NT2/D1 (cell line): ENCODE measurements at regions not wholly inside any gene's neighbourhood (a gene's known extent, or its start where the extent isn't known, plus 50 kb on each side); places are given as distances from the start of the nearest gene placed in this dataset.

Experiments
- SUZ12 ChIP-seq: IDR thresholded peaks from 2 replicates; pipeline ENCODE4 v1.6.1; 2011; ENCODE audit not compliant: insufficient read length, insufficient read depth; ENCODE audit errors: extremely low read depth
- YY1 ChIP-seq: IDR thresholded peaks from 2 replicates; pipeline ENCODE4 v1.6.1; 2011; ENCODE audit not compliant: insufficient read length, insufficient read depth
- ZNF274 ChIP-seq: IDR thresholded peaks from 2 replicates; pipeline ENCODE4 v1.6.1; 2011; ENCODE audit warnings: mild to moderate bottlenecking, low read depth, low read length

GRCh38 chr3:72565593-72565992, 282.7 kb downstream of the SHQ1 start:
- no peak for TF ChIP-seq ZNF274
- no peak for TF ChIP-seq YY1
- no peak for TF ChIP-seq SUZ12
